HG03354 (cell line): ENCODE measurements at regions not wholly inside any gene's neighbourhood (a gene's known extent, or its start where the extent isn't known, plus 50 kb on each side); places are given as distances from the start of the nearest gene placed in this dataset.
"Not testable (repeated sequence)": the region's sequence is repeated elsewhere in the genome, so short reads cannot be mapped to it uniquely, and the experiment has no call there.

Experiments
- ATAC-seq: cut with Tn5 transposase; IDR thresholded peaks from one replicate; pipeline ENCODE4 v1.9.1; 2021; ENCODE audit warnings: mild to moderate bottlenecking; ENCODE audit not compliant: unreplicated experiment, poor library complexity, severe bottlenecking

GRCh38 chr3:82229397-82229796 lies 468.0 kb upstream of the GBE1 start:
- ATAC-seq: peak; percentile 88

- no peak for ATAC-seq
Observed at GRCh38 chr3:82224661-82225060, 463.2 kb upstream of the GBE1 start.

GRCh38 chr3:82222401-82222800 lies 461.0 kb upstream of the GBE1 start:
- ATAC-seq: no peak

GRCh38 chr3:82217571-82217970 lies 456.1 kb upstream of the GBE1 start:
- no peak for ATAC-seq

GRCh38 chr3:82208002-82208710 lies 446.7 kb upstream of the GBE1 start:
- no peak for ATAC-seq

GRCh38 chr3:82202269-82202668 lies 440.8 kb upstream of the GBE1 start:
- ATAC-seq: no peak

- ATAC-seq: no peak
Observed at GRCh38 chr3:82201316-82201715, 439.9 kb upstream of the GBE1 start.

GRCh38 chr3:82198009-82198408 lies 436.6 kb upstream of the GBE1 start:
- ATAC-seq: no peak

GRCh38 chr3:82196645-82197044 lies 435.2 kb upstream of the GBE1 start:
- ATAC-seq: no peak

GRCh38 chr3:82194870-82195269 lies 433.4 kb upstream of the GBE1 start:
- ATAC-seq: no peak

GRCh38 chr3:82186017-82186416 lies 424.6 kb upstream of the GBE1 start:
- no peak for ATAC-seq

- ATAC-seq: no peak
Observed at GRCh38 chr3:82179291-82179690, 417.8 kb upstream of the GBE1 start.

GRCh38 chr3:82178291-82178690 lies 416.8 kb upstream of the GBE1 start:
- ATAC-seq: no peak

GRCh38 chr3:82177774-82178173 lies 416.3 kb upstream of the GBE1 start:
- no peak for ATAC-seq

- no peak for ATAC-seq
Observed at GRCh38 chr3:82165266-82165665, 403.8 kb upstream of the GBE1 start.

GRCh38 chr3:82163907-82164520 lies 402.6 kb upstream of the GBE1 start:
- no peak for ATAC-seq

GRCh38 chr3:82157952-82158351 lies 396.5 kb upstream of the GBE1 start:
- ATAC-seq: no peak

- ATAC-seq: not testable (repeated sequence)
Observed at GRCh38 chr3:82153892-82154291, 392.4 kb upstream of the GBE1 start.

GRCh38 chr3:82145742-82146141 lies 384.3 kb upstream of the GBE1 start:
- ATAC-seq: no peak

- ATAC-seq: no peak
Observed at GRCh38 chr3:82144811-82145210, 383.4 kb upstream of the GBE1 start.

GRCh38 chr3:82143661-82144412 lies 382.4 kb upstream of the GBE1 start:
- no peak for ATAC-seq
